NCI-H82 treated with DMSO at 0.1 percent for 48 hours (cell line): ENCODE measurements at regions not wholly inside any gene's neighbourhood (a gene's known extent, or its start where the extent isn't known, plus 50 kb on each side); places are given as distances from the start of the nearest gene placed in this dataset.

Experiments used
- DNase-seq: peaks from one replicate; lab custom pipeline; 2025; ENCODE audit not compliant: unreplicated experiment; lab: John Stamatoyannopoulos, UW

GRCh38 chr12:95411057-95411456 is 62.9 kb upstream of the METAP2 start:
- DNase-seq: no peak

- DNase-seq: no peak
These were observed 62.5 kb upstream of the METAP2 start for GRCh38 chr12:95411466-95411865.

GRCh38 chr12:95412482-95413311 is 61.3 kb upstream of the METAP2 start:
- DNase-seq: no peak

- no peak for DNase-seq
These were observed 60.4 kb upstream of the METAP2 start for GRCh38 chr12:95413576-95413975.

GRCh38 chr12:95415451-95415850 is 58.5 kb upstream of the METAP2 start:
- DNase-seq: no peak

GRCh38 chr12:95416111-95416636 is 57.8 kb upstream of the METAP2 start:
- DNase-seq: peak; percentile 74

- DNase-seq: no peak
These were observed 56.6 kb upstream of the METAP2 start for GRCh38 chr12:95417372-95417771.

- no peak for DNase-seq
These were observed 55.8 kb upstream of the METAP2 start for GRCh38 chr12:95418142-95418541.
